HCT116 (cell line): ENCODE measurements at regions not wholly inside any gene's neighbourhood (a gene's known extent, or its start where the extent isn't known, plus 50 kb on each side); places are given as distances from the start of the nearest gene placed in this dataset.
A peak's percentile ranks its signal among the peaks of the same experiment; 100 is the strongest.

ENCODE experiments used
- ATAC-seq: fragments of 200-7000 bp; cut with Tn5 transposase; 2 replicates; pipeline ENCODE4 v1.9.1; 2020; ENCODE audit warnings: mild to moderate bottlenecking, moderate library complexity
- BruUV-seq: library from RNA; stranded (reverse); fragments of 400-500 nt; replicated peaks from 2 replicates; lab custom pipeline; 2021; lab: Mats Ljungman, UMichigan
- CTCF ChIA-PET: fragments of 300-600 bp; sonication (Branson Sonifier 250); formaldehyde crosslinking; loops from one replicate; lab custom pipeline; 2021; ENCODE audit warnings: antibody characterized with exemption; lab: Charles Lee
- POLR2A ChIA-PET: fragments of 300-600, 350-600 bp; sonication (Branson Sonifier 250); formaldehyde crosslinking; loops from one replicate; lab custom pipeline; 2021; ENCODE audit warnings: antibody characterized with exemption; lab: Charles Lee
- RAD21 ChIA-PET, 2 experiments: fragments of 300-600 bp; sonication (Branson Sonifier 250); formaldehyde crosslinking; loops; one replicate each; lab custom pipeline; 2023; ENCODE audit warnings: low total read pairs in 2 of 2; ENCODE audit not compliant: uncharacterized antibody in 2 of 2, unreplicated experiment in 2 of 2, low non-redundant PET in 1 of 2; lab: Charles Lee
- DNase-seq: peaks from one replicate; pipeline ENCODE4 v3.0.0-alpha.2; 2010; ENCODE audit warnings: low read depth, low spot score
- H2AFZ ChIP-seq: fragments of 200-600 bp; shearing (Covaris generic), sonication (generic); 2 replicates; pipeline ENCODE4 v1.6.1; 2017; ENCODE audit warnings: low read depth, mixed run types, mixed read lengths, antibody characterized with exemption, low read length; ENCODE audit not compliant: poor library complexity, severe bottlenecking
- H3K27ac ChIP-seq: 2 replicates; pipeline ENCODE4 v1.5.1; 2012; ENCODE audit warnings: low read depth, low read length
- H3K27me3 ChIP-seq: fragments of 200-600 bp; sonication (generic); 2 replicates; pipeline ENCODE4 v1.6.1; 2016; ENCODE audit warnings: mixed run types, low read length, mixed read lengths; ENCODE audit not compliant: insufficient read depth
- H3K36me3 ChIP-seq, 2 experiments: fragments of 200-500 bp in 1 of 2; fragments of 200-600 bp in 1 of 2; sonication (Bioruptor generic) in 1 of 2; sonication (generic) in 1 of 2; 2 replicates each; pipeline versions ENCODE4 v1.5.1 to v1.6.1; 2014 to 2016; ENCODE audit warnings: low read length in 2 of 2, inconsistent platforms in 1 of 2, mixed read lengths in 1 of 2, mixed run types in 1 of 2; ENCODE audit not compliant: insufficient read depth in 2 of 2, control insufficient read depth in 1 of 2
- H3K4me1 ChIP-seq, 2 experiments: fragments of 200-600 bp in 1 of 2; sonication (generic) in 1 of 2; 2 replicates each; pipeline versions ENCODE4 v1.5.1 to v1.6.1; 2012 to 2017; ENCODE audit warnings: low read length in 2 of 2, inconsistent platforms in 1 of 2, mild to moderate bottlenecking in 1 of 2, mixed read lengths in 1 of 2, mixed run types in 1 of 2, moderate library complexity in 1 of 2; ENCODE audit not compliant: insufficient read depth in 2 of 2, control insufficient read depth in 1 of 2
- H3K4me2 ChIP-seq: fragments of 200-600 bp; sonication (generic); 2 replicates; pipeline ENCODE4 v1.6.1; 2017; ENCODE audit warnings: mixed run types, low read length, mixed read lengths
- H3K4me3 ChIP-seq, 2 experiments: fragments of 200-600 bp in 1 of 2; sonication (generic) in 1 of 2; replicated peaks in 1 of 2; 2 replicates each; pipeline ENCODE4 v1.5.1; 2011 to 2016; ENCODE audit warnings: low read length in 2 of 2, control low read depth in 1 of 2, low read depth in 1 of 2, mild to moderate bottlenecking in 1 of 2, mixed read lengths in 1 of 2, mixed run types in 1 of 2
- H3K79me2 ChIP-seq: fragments of 200-600 bp; sonication (generic); 2 replicates; pipeline ENCODE4 v1.6.1; 2017; ENCODE audit warnings: mild to moderate bottlenecking, mixed run types, low read length, moderate library complexity, mixed read lengths; ENCODE audit not compliant: insufficient read depth
- H3K9ac ChIP-seq: fragments of 200-600 bp; sonication (generic); 2 replicates; pipeline ENCODE4 v1.6.1; 2016; ENCODE audit warnings: low read length, mixed read lengths
- H3K9me2 ChIP-seq: fragments of 200-600 bp; sonication (generic), shearing (Covaris generic); 2 replicates; pipeline ENCODE4 v1.6.1; 2017; ENCODE audit warnings: mixed run types, mild to moderate bottlenecking, moderate library complexity; ENCODE audit not compliant: insufficient read depth
- H3K9me3 ChIP-seq, 2 experiments: fragments of 200-500 bp in 1 of 2; fragments of 200-600 bp in 1 of 2; sonication (Bioruptor generic) in 1 of 2; sonication (generic) in 1 of 2; 2 replicates each; pipeline ENCODE4 v1.6.1; 2014 to 2017; ENCODE audit warnings: low read length in 2 of 2, mixed read lengths in 2 of 2, inconsistent platforms in 1 of 2, low read depth in 1 of 2, mild to moderate bottlenecking in 1 of 2, mixed run types in 1 of 2, moderate library complexity in 1 of 2; ENCODE audit not compliant: control insufficient read depth in 1 of 2, insufficient read depth in 1 of 2
- H4K20me1 ChIP-seq: fragments of 200-600 bp; sonication (generic), shearing (Covaris generic); 2 replicates; pipeline ENCODE4 v1.6.1; 2017; ENCODE audit warnings: mixed run types, mild to moderate bottlenecking, moderate library complexity; ENCODE audit not compliant: insufficient read depth
- SP1 ChIP-seq: IDR thresholded peaks from 2 replicates; pipeline ENCODE4 v1.6.1; 2012; ENCODE audit warnings: low read depth
- YY1 ChIP-seq: IDR thresholded peaks from 2 replicates; pipeline ENCODE4 v1.6.1; 2011; ENCODE audit warnings: low read length, low read depth, moderate library complexity, mild to moderate bottlenecking; ENCODE audit not compliant: insufficient replicate concordance; ENCODE audit errors: extremely low read depth
- intact Hi-C: fragments of 100-400 bp; cut with micrococcal nuclease; formaldehyde crosslinking; loops from 2 replicates; pipeline ENCODE4 v1.10.0; 2022
- TF ChIP-seq, protein P1 (sequence below), 3 experiments: fragments of 200-600 bp in 1 of 3; sonication (generic) in 1 of 3; IDR thresholded peaks in 2 of 3; conservative IDR thresholded peaks in 1 of 3; 2 replicates each; pipeline ENCODE4 v1.5.1; 2012 to 2017; ENCODE audit warnings: low read depth in 2 of 3, low read length in 2 of 3, antibody characterized with exemption in 1 of 3, borderline replicate concordance in 1 of 3, control low read depth in 1 of 3, mild to moderate bottlenecking in 1 of 3, mixed read lengths in 1 of 3, mixed run types in 1 of 3, moderate library complexity in 1 of 3; ENCODE audit not compliant: insufficient read depth in 1 of 3

DNA sequence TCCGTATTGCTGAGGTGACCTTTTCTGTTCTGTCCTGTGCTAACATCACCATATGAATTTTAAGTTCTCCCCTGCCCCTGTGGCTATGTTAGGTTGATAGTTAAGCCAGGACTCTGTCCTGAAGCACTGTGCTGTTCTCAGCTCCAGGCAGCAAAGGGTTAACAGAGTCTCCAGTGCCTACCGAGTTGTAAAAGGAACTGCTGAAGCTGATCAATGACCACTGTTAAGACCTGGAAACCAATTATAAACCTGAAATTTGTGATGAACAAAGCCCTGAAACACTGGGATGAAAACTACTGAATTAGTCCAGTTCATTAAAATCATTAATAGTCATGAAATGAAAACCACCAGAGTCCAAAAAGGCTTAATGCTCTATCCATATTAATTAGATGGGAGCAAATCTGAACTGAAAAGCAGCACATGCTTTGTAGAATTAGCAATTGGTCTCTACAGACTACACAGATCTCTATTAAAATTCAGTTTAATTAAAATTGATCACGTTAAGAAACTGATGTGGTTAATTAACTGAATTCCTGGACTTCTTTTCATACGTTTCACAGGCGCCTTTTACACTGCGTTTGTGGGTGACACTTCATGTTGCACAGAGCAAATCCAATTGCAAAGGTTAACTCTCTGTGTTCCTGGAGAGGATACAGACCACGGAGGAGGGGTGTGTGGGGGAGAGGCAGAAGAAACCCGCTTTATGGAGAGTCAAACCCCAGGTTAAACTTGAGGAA, 188.5 kb upstream of the MPPED2 start:
- POLR2A ChIA-PET: no interaction called here
- BruUV-seq: no TSS peak

DNA sequence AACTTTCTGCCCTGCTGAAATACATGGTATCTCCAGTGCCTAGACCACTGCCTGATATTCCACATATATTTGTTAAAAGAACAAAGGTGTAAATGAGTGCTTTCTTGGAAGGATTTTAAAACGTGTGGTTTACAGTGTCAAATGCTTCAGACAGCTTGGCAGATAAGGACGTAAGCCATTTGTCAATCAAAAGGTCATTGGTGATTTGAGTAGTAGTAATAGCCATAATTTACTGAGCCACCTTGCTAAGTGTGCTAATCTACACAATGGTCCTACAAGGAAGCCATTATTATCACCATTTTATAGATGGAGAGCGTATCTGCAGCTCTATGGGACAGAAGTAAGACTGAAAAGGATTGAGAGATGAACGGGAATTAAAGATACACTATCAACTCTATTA, 186.8 kb upstream of the MPPED2 start:
- Histone ChIP-seq H2AFZ (no peak overlapping the region), H3K4me2 (no peak overlapping the region), H3K27ac (no peak overlapping the region), H3K27me3 (0 out of 2 replicates have a peak, but pooled peaks cover 25% of the 10 kb centered on the region), H3K79me2 (no peaks in the 10 kb centered on the region), H4K20me1 (no peaks in the 10 kb centered on the region), H3K4me1 (no peaks in the 10 kb centered on the region), H3K9me2 (no peaks in the 10 kb centered on the region), H3K9ac (no peak overlapping the region), H3K9me3 (no peaks in the 10 kb centered on the region), H3K36me3 (no peaks in the 10 kb centered on the region), H3K4me3 (no peak overlapping the region)
- ChIA-PET POLR2A (no interaction called here), CTCF (no interaction called here), RAD21 (no interaction called here)
- DNase-seq (no peak), ATAC-seq (no peak)
- no TSS peak for BruUV-seq
- TF ChIP-seq SP1: no peak
- intact Hi-C loops: no loop called here

More for the DNA sequence above, 188.5 kb upstream of the MPPED2 start:
- RAD21 ChIA-PET: no interaction called here
- Histone ChIP-seq H3K4me2 (no peak overlapping the region), H3K9me2 (no peaks in the 10 kb centered on the region), H3K79me2 (no peaks in the 10 kb centered on the region), H3K4me1 (no peaks in the 10 kb centered on the region), H3K36me3 (no peaks in the 10 kb centered on the region), H3K27me3 (0 out of 2 replicates have a peak, but pooled peaks cover 25% of the 10 kb centered on the region), H3K9ac (no peak overlapping the region), H4K20me1 (no peaks in the 10 kb centered on the region), H2AFZ (no peak overlapping the region), H3K27ac (no peak overlapping the region), H3K9me3 (no peaks in the 10 kb centered on the region), H3K4me3 (no peak overlapping the region)
- intact Hi-C loops: no loop called here
- DNase-seq (no peak), ATAC-seq (no peak)
- TF ChIP-seq, protein P1, sequence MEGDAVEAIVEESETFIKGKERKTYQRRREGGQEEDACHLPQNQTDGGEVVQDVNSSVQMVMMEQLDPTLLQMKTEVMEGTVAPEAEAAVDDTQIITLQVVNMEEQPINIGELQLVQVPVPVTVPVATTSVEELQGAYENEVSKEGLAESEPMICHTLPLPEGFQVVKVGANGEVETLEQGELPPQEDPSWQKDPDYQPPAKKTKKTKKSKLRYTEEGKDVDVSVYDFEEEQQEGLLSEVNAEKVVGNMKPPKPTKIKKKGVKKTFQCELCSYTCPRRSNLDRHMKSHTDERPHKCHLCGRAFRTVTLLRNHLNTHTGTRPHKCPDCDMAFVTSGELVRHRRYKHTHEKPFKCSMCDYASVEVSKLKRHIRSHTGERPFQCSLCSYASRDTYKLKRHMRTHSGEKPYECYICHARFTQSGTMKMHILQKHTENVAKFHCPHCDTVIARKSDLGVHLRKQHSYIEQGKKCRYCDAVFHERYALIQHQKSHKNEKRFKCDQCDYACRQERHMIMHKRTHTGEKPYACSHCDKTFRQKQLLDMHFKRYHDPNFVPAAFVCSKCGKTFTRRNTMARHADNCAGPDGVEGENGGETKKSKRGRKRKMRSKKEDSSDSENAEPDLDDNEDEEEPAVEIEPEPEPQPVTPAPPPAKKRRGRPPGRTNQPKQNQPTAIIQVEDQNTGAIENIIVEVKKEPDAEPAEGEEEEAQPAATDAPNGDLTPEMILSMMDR (IDR thresholded peaks at IDR 0.05 in 2 of 3, conservative IDR thresholded peaks at IDR 0.05 in 1 of 3; ENCODE audit: borderline replicate concordance in 1 of 3, insufficient read depth in 1 of 3, low read depth in 2 of 3, low read length in 2 of 3): 0 out of 6 replicates have a peak, but pooled peaks of 1 of the 3 experiments have one; percentile 10
- TF ChIP-seq YY1: no peak
- CTCF ChIA-PET: interaction anchor here (0.6 kb wide), 1 partner anchor 316 kb away, joined by 3 read pairs; no protein-coding TSS in a partner anchor
